HepG2 (cell line): ENCODE measurements at regions not wholly inside any gene's neighbourhood (a gene's known extent, or its start where the extent isn't known, plus 50 kb on each side); places are given as distances from the start of the nearest gene placed in this dataset.

Experiments
- ATF4 ChIP-seq, 2 experiments: fragments of 450-650 bp in 1 of 2; sonication (generic) in 1 of 2; formaldehyde crosslinking; IDR thresholded peaks; 2 replicates each; pipeline versions ENCODE4 v1.5.0 to v1.8.0; 2020 to 2022; ENCODE audit warnings: mild to moderate bottlenecking in 1 of 2, missing genetic modification reagents in 1 of 2
- BCL6 ChIP-seq: IDR thresholded peaks from 2 replicates; pipeline ENCODE4 v1.6.1; 2016; ENCODE audit warnings: missing genetic modification reagents, missing compliant biosample characterization
- BORCS8-MEF2B ChIP-seq: sonication (generic); formaldehyde crosslinking; IDR thresholded peaks from 2 replicates; pipeline ENCODE4 v1.8.0; 2022; ENCODE audit warnings: mild to moderate bottlenecking, missing genetic modification reagents
- EED ChIP-seq: sonication (generic); formaldehyde crosslinking; IDR thresholded peaks from 2 replicates; pipeline ENCODE4 v1.5.0; 2020; ENCODE audit warnings: mild to moderate bottlenecking, missing genetic modification reagents
- HHEX ChIP-seq: IDR thresholded peaks from 2 replicates; pipeline ENCODE4 v1.6.1; 2016; ENCODE audit warnings: control low read depth
- HMG20A ChIP-seq: IDR thresholded peaks from 2 replicates; pipeline ENCODE4 v1.6.1; 2016; ENCODE audit warnings: borderline replicate concordance
- HNF4G ChIP-seq, 2 experiments: sonication (generic) in 1 of 2; formaldehyde crosslinking in 1 of 2; IDR thresholded peaks; 2 replicates each; pipeline versions ENCODE4 v1.4.0 to v1.6.1; 2011 to 2020; ENCODE audit warnings: borderline replicate concordance in 2 of 2, low read depth in 2 of 2, mild to moderate bottlenecking in 2 of 2, low read length in 1 of 2, missing genetic modification reagents in 1 of 2, moderate library complexity in 1 of 2
- KLF15 ChIP-seq: sonication (generic); formaldehyde crosslinking; IDR thresholded peaks from 2 replicates; pipeline ENCODE4 v1.8.1; 2023; ENCODE audit warnings: borderline replicate concordance, mild to moderate bottlenecking, inconsistent platforms, missing genetic modification reagents, mixed read lengths
- MIER2 ChIP-seq: IDR thresholded peaks from 2 replicates; pipeline ENCODE4 v1.6.1; 2016; ENCODE audit warnings: missing biosample characterization, missing genetic modification reagents
- MYPOP ChIP-seq: sonication (generic); formaldehyde crosslinking; IDR thresholded peaks from 2 replicates; pipeline ENCODE4 v1.8.1; 2023; ENCODE audit warnings: mild to moderate bottlenecking, moderate library complexity, missing genetic modification reagents
- MZF1 ChIP-seq: sonication (generic); formaldehyde crosslinking; IDR thresholded peaks from 2 replicates; pipeline ENCODE4 v1.8.1; 2023; ENCODE audit warnings: mild to moderate bottlenecking, missing genetic modification reagents, borderline replicate concordance
- NCOA5 ChIP-seq: sonication (generic); formaldehyde crosslinking; IDR thresholded peaks from 2 replicates; pipeline ENCODE4 v1.4.0; 2020; ENCODE audit warnings: missing genetic modification reagents
- NFRKB ChIP-seq: fragments of 450-650 bp; IDR thresholded peaks from 2 replicates; pipeline ENCODE4 v1.6.1; 2017
- PITX1 ChIP-seq: sonication (generic); formaldehyde crosslinking; IDR thresholded peaks from 2 replicates; pipeline ENCODE4 v1.5.1; 2020; ENCODE audit warnings: mild to moderate bottlenecking, missing genetic modification reagents
- RARA ChIP-seq: IDR thresholded peaks from 2 replicates; pipeline ENCODE4 v1.6.1; 2016; ENCODE audit warnings: missing genetic modification reagents, missing compliant biosample characterization
- SOX6 ChIP-seq, 2 experiments: fragments of 450-650 bp in 1 of 2; sonication (generic) in 1 of 2; formaldehyde crosslinking in 1 of 2; IDR thresholded peaks; 2 replicates each; pipeline versions ENCODE4 v1.4.0 to v1.6.1; 2017 to 2020; ENCODE audit warnings: antibody characterized with exemption in 1 of 2, mild to moderate bottlenecking in 1 of 2, missing genetic modification reagents in 1 of 2
- TFDP2 ChIP-seq: sonication (generic); formaldehyde crosslinking; IDR thresholded peaks from 2 replicates; pipeline ENCODE4 v1.4.0; 2020; ENCODE audit warnings: missing genetic modification reagents
- ZMYM3 ChIP-seq: sonication (generic); formaldehyde crosslinking; IDR thresholded peaks from 2 replicates; pipeline ENCODE4 v1.5.1; 2020; ENCODE audit warnings: mild to moderate bottlenecking, missing genetic modification reagents
- ZNF292 ChIP-seq: sonication (generic); formaldehyde crosslinking; IDR thresholded peaks from 2 replicates; pipeline ENCODE4 v1.8.1; 2022; ENCODE audit warnings: mild to moderate bottlenecking, low read depth, missing genetic modification reagents, borderline replicate concordance
- ZNF749 ChIP-seq: sonication (generic); formaldehyde crosslinking; IDR thresholded peaks from 2 replicates; pipeline ENCODE4 v1.8.0; 2022; ENCODE audit warnings: mild to moderate bottlenecking, missing genetic modification reagents, moderate library complexity, borderline replicate concordance
- ZNF891 ChIP-seq: sonication (generic); formaldehyde crosslinking; IDR thresholded peaks from 2 replicates; pipeline ENCODE4 v1.5.0; 2020; ENCODE audit warnings: mild to moderate bottlenecking, missing genetic modification reagents
- TF ChIP-seq, protein P1 (sequence below): sonication (generic); formaldehyde crosslinking; IDR thresholded peaks from 2 replicates; pipeline ENCODE4 v1.5.0; 2020; ENCODE audit warnings: missing genetic modification reagents
- TF ChIP-seq, protein P2 (sequence below): IDR thresholded peaks from 2 replicates; pipeline ENCODE4 v1.6.1; 2016; ENCODE audit warnings: low read depth, control low read depth
- TF ChIP-seq, protein P3 (sequence below): sonication (generic); formaldehyde crosslinking; IDR thresholded peaks from 2 replicates; pipeline ENCODE4 v1.4.0; 2020; ENCODE audit warnings: missing genetic modification reagents

DNA sequence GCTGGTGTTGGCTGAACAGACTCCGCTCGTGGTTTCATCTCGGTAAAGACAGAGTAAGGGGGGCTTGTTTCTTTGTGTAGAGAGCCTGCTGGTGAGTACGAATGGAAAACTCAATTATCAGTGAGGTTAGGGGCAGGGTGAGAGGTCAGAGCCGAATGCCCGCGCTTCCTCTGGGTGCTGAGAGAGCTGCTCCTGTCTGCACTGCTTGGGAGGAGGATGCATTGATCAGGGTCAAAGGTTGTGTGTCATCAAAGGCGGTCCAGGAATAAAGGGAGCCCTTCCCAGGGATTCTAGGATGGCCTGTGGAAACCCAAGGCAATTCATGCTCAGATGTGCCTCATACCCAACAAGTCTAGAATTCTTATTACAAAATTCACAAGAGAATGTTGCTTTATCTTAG lies 143.9 kb downstream of the MYCN start (continued):
- TF ChIP-seq, protein P1, sequence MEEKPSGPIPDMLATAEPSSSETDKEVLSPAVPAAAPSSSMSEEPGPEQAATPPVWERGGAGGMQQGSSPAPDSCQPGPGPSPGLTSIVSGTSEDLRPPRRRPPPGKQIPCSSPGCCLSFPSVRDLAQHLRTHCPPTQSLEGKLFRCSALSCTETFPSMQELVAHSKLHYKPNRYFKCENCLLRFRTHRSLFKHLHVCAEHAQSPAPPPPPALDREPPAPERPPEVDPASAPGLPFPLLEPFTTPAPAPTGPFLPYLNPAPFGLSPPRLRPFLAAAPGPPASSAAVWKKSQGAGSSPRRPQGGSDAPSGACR, result no peak
- TF ChIP-seq NCOA5 (no peak), HMG20A (CRISPR knock-in tag) (no peak), HHEX (CRISPR knock-in tag) (no peak), EED (CRISPR knock-in tag) (no peak), ATF4 (CRISPR knock-in tag; IDR thresholded peaks at IDR 0.05) (no peak), PITX1 (no peak), TFDP2 (CRISPR knock-in tag) (no peak), ZMYM3 (CRISPR knock-in tag) (no peak), MZF1 (CRISPR knock-in tag) (no peak), SOX6 (IDR thresholded peaks at IDR 0.05) (no peak), SOX6 (CRISPR knock-in tag; IDR thresholded peaks at IDR 0.05) (peak; percentile 43; the same call in 1 of the 2 replicates), MYPOP (CRISPR knock-in tag) (no peak), RARA (peak; percentile 40; the same call in 1 of the 2 replicates), ZNF292 (CRISPR knock-in tag) (no peak), ZNF891 (no peak), MIER2 (CRISPR knock-in tag) (no peak), ZNF749 (CRISPR knock-in tag) (no peak), KLF15 (CRISPR knock-in tag) (no peak), HNF4G (IDR thresholded peaks at IDR 0.05; ENCODE audit: borderline replicate concordance, low read depth, low read length) (peak; percentile 35; the same call in 1 of the 2 replicates), HNF4G (CRISPR knock-in tag; IDR thresholded peaks at IDR 0.05; ENCODE audit: borderline replicate concordance, low read depth) (no peak), BORCS8-MEF2B (no peak), BCL6 (CRISPR knock-in tag) (peak; percentile 77), NFRKB (no peak)
- TF ChIP-seq, protein P2, sequence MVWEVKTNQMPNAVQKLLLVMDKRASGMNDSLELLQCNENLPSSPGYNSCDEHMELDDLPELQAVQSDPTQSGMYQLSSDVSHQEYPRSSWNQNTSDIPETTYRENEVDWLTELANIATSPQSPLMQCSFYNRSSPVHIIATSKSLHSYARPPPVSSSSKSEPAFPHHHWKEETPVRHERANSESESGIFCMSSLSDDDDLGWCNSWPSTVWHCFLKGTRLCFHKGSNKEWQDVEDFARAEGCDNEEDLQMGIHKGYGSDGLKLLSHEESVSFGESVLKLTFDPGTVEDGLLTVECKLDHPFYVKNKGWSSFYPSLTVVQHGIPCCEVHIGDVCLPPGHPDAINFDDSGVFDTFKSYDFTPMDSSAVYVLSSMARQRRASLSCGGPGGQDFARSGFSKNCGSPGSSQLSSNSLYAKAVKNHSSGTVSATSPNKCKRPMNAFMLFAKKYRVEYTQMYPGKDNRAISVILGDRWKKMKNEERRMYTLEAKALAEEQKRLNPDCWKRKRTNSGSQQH (CRISPR knock-in tag), result no peak
- TF ChIP-seq, protein P3, sequence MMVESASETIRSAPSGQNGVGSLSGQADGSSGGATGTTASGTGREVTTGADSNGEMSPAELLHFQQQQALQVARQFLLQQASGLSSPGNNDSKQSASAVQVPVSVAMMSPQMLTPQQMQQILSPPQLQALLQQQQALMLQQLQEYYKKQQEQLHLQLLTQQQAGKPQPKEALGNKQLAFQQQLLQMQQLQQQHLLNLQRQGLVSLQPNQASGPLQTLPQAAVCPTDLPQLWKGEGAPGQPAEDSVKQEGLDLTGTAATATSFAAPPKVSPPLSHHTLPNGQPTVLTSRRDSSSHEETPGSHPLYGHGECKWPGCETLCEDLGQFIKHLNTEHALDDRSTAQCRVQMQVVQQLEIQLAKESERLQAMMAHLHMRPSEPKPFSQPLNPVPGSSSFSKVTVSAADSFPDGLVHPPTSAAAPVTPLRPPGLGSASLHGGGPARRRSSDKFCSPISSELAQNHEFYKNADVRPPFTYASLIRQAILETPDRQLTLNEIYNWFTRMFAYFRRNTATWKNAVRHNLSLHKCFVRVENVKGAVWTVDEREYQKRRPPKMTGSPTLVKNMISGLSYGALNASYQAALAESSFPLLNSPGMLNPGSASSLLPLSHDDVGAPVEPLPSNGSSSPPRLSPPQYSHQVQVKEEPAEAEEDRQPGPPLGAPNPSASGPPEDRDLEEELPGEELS (CRISPR knock-in tag), result no peak
